UCSD-AML1 (cell line): ENCODE measurements at regions not wholly inside any gene's neighbourhood (a gene's known extent, or its start where the extent isn't known, plus 50 kb on each side); places are given as distances from the start of the nearest gene placed in this dataset.
"Not testable (repeated sequence)": the region's sequence is repeated elsewhere in the genome, so short reads cannot be mapped to it uniquely, and the experiment has no call there.

Experiments
- DNase-seq: peaks from one replicate; lab custom pipeline; 2025; ENCODE audit not compliant: unreplicated experiment; lab: John Stamatoyannopoulos, UW

DNA sequence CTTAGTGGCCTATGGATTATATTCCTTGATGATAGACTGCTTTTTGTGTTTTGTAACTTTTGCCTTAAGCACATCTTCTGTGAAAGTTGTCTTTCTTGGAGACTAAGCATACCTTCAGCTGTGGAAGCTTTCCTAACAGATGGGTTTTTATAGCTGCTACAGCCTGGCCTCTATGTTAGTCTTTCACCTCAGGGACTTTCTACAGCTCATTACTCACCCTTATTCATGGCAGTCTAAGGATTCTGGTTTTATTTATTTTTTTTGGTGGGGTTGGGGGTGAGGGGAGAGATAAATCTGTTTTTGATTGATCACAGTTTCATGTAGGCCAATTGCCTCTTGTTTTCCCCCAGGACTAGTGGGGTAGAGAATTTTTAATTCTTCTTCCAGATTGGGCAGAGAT lies 219.9 kb downstream of the DKK1 start:
- no peak for DNase-seq

DNA sequence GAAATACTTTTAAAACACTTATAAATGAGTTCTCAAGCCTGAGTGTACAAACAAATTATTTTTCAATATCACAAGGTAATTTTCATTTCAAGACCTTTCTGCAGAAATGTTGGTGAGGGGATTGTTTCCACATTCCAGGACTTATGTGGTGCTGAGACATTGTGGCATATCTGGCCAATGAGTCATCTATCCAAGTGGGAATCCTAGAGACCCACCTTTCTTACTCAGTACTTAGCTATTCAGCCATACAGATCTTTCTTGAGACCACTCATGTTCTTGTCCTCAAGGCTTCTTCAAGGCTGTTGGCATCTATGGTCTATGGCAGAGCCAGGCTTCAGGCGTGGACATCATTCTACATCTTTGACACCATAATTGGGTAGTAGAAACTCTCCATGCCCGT lies 225.4 kb downstream of the DKK1 start:
- no peak for DNase-seq

DNA sequence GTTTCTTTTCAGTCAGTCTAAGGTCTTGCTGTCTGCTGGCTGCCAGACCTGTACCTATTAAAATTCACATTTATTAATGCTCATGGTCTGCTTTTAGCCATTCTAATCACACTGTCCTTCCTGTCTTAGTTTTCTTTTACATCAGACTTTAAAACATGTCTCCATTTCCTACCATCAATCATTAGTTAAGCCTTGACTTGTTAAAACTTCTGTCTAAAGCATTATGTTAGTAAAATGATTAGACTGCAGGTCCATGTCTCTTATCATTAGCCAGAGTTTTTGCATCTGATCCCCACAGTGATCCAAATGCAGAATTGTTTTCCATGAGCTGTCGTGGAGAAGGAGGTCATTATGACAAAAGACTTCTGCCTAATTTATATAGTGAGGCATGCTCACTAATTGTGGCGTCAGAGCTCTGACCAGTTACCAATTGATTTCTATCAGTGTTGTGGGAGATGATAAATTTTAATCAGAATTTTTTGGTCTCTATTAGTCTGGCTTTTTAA lies 226.5 kb downstream of the DKK1 start:
- DNase-seq = no peak

DNA sequence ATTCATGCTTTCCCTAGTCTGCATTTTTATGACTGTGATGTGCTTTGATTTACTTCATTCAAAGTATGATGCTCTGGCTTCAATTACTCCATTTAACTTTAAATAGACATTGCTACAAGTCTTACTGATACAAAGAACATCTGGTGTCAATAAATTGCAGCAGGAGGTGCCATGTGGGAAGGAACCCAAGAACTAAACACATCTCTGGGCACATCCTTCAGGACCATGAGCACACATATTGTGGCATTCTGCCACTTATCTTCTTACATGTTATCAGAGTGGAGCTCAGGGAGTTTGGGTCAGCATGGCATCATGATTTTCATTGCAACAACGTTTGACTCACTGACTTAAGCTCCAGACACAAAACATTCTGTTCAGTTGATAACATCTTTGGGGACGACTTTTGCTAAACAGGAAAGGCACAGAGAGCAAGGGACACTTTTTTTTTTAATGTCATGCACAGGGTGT lies 227.0 kb downstream of the DKK1 start:
- DNase-seq = no peak

DNA sequence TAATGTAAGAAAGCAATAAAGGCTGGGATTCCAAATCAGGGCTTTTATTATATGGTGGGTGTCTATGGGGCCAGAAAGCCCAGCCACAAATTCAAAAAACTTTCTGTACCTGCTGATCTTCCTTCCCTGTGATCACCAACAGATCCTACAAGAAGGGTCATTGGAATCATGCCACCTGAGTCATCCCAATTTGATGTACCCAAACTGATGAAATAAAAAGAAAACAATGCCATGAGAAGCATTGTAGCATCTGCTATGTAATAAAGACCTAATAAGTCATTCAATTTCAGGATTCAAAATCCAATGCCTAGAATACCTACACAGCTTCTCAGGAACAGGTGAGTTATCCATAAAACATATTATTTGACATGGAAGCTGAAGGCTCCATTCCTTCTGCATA lies 228.8 kb downstream of the DKK1 start:
- DNase-seq = no peak

DNA sequence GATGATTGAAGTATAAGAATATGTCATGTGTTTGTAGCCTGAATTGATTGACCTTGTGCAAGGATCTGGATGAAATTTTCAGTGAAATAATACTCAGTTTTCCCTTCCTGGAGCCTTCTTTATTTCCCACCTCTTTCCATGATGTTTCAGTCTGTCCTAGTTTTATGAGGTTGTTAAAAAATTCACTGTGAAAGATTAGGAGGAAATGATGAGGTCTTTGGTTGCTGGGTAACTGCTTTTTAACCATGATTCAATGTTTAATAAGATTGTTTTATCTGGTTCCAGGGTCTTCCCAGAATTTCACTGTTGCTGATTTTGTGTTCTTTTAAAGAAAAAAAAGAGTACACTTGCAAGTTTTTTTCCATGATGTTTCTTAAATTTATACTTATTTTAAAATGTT lies 221.5 kb downstream of the MBL2 start:
- no peak for DNase-seq

DNA sequence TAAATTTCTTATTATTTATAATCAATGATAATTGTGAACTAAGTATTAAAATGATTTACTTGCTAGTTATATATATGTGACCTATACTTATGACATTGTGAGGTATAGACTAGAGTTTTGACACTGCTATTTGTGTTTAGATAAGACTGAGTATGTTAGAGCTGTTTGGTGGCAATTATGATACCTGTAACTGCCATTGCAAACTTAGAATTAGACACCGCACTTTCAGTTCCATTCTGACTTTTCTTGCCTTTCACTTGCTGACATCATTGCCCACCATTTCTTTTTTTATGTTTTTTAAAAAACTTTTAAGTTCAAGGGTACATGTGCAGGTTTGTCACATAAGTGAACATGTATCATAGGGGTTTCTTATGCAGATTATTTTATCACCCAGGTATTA lies 214.5 kb downstream of the MBL2 start:
- no peak for DNase-seq

DNA sequence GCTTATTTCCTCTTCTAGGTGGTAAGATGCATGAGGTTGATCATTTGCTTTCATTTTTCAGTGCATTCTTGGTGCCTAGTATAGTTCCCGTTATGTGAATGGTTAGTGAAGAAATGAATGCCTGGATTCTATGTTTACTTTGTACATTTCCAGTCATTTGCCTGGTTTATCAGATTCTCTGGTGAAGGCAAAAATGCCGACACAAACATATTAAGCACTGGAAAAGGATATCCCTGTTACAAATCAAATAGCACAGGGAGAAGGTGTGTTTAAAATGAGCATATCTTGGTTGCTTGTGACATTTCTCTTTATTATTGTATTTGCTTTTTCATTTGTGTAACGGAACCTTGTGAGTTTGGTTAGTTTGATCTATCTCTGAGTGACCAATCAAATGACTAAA lies 211.3 kb downstream of the MBL2 start:
- no peak for DNase-seq

DNA sequence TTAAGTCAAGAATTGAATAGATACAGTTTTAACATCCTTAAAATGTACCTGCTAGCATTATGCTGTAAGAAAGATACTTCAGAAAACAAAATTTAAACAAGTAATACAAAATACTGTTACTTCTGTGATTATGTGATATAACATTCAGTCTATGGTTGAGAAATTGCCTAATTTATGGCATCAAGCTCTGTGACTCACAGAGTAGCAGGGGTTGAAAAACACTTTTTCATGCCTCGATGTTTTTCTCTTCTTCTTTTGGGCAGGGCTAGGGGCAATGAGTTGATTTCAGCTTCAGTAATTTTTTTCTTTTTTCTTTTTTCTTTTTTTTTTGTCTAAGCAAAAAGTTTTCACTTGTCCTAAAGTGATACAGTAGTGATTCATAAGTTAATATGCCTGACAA lies 209.2 kb downstream of the MBL2 start:
- no peak for DNase-seq

DNA sequence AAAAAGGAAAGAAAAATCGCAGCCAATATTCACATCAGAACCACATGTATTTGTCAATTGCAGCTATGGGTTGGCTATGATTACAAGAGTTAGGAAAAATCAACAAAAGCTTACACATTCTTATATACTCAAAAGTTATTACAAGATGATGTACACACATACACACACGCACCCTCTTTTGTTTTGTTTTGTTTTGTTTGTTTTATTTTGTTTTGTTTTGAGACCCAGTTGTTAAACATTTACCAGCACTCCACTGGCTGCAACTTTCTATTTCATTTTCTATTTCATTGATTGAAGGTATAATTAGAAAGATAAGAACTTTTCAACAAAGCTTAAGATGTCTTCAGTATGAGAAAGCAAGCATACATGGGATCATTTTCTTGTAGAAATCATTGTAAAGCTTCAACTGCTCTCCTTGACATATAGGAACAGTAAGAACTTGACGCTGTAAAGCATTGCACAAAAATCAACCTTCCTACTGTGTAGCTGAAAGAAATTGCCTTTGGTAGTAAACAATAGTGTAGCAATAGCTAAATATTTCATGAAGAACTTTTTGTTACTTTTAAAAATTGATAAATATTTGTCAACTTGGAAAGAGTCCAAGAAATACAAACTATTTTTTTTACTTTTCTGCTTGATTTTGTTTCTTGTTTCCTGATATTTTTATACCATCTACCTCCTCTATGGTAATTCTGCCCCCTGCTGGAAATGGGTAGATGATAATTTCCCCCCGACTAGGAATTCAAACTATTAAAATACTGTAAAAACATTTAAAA lies 205.9 kb downstream of the MBL2 start:
- DNase-seq = no peak

DNA sequence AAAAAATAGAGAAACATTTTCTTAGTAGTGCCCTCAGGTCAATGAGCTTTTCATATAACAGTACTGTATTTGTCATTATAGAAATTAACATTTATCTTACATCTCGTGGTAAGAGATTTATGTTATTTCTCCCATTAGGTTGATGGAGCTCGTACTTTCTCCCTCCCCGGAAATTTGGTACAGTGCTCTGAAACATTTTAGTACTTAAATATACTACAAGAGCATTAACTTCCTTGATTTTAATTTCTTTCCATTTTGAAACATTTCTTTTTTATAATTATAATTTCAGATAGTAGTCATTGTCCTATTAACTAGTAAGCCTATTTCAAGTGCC lies 205.4 kb downstream of the MBL2 start:
- DNase-seq = no peak

DNA sequence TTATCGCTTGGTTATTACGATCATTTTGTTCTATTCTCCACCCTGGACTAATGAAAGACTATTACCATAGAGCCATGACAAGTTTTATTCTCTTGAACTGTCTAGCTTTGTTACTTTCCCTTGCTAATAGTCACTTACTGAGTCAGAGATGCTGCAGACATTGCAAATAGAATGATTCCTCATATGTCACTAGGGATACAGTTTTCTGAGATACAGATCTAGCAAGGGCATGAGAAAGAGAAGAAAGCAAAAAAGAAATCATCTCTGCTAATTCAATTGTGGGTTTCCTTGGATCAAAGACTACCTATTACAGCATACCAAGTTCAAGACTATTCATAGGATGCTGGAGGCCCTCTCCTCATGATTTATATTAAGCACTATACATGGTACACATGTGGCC lies 204.3 kb downstream of the MBL2 start:
- no peak for DNase-seq

DNA sequence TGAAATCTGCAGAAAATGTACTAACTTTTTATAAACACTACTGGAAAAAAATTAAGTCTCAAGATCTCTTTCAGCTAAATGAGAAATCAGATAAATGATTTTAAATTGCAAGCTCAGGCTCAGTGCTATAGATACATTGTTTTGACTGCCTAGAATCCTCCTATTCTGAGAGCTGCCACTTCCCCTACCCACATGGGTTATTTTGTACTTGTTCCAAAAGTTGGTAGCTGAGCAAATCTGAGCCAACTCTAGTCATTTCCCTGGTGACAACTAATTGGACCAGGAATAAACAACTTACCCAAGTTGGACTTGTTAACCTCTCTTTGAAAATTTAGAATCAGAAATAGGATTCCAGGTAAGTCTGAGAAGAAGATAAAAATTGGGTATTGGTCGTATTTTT lies 202.1 kb downstream of the MBL2 start:
- DNase-seq = no peak

DNA sequence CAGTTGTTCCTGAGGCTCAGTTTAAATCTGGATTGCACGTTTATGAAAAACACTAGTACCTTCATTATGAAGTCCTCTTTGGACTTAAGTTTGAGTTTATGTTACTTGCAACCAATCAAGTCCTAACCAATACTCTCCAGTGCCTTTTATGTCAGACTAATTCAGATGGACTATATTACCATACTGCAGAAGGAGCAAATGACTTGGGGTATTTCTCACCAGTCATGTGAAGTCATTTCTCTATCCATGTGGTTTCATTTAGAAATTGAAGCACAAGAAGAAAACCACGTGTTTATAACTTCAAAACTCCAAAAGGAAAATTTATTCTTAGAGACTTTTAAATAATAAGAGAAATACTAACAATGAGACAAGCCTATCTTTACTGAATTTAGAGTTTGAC lies 201.6 kb downstream of the MBL2 start:
- DNase-seq = no peak

DNA sequence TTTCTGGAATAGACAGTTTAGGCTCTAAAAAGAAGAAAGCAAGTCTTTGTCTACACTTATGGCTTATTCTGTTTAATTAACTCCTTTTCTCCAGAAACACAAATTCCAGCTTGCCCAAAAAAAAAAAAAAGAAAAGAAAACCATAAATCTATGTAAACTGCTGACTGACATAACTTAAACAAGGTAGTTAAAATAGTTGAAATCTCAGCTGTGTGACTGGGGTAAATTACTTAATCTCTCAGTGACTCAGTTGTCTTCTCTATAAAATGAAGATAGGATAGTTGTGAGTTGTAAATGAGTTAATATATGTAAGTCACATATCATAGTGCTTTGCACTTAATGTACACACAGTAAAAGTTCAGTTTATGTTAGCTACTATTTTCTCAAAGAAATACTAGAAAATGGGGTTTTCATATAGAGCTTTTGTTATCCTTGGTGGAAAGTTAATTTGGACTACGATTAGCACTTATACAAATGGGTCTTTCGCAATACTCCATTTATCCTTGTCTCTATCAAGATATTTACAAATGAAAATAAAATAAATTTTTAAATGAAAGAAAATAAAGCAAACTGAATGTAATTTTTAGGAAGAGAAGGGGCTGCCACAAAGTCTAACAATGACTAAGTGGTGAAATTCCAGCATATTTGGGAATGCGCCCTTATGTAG lies 200.9 kb downstream of the MBL2 start:
- no peak for DNase-seq

DNA sequence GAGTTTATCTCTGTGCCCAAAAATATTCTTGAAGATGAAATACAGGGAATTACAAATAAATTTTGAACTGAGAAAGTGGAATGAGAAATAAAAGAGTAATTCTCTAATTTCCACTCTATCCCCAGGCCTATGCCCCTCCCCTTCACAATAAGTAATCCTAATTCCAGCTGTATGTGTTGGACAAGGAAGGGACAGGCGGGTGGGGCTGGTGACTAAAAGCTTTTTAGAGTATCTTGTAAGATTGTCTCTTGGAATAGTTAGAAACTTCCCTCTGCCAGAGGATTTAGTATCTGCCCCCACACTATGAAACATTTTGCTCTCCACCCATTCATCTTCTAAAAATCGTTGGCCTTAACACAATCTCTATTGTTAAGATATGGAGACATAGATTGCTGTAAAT lies 199.2 kb downstream of the MBL2 start:
- no peak for DNase-seq

DNA sequence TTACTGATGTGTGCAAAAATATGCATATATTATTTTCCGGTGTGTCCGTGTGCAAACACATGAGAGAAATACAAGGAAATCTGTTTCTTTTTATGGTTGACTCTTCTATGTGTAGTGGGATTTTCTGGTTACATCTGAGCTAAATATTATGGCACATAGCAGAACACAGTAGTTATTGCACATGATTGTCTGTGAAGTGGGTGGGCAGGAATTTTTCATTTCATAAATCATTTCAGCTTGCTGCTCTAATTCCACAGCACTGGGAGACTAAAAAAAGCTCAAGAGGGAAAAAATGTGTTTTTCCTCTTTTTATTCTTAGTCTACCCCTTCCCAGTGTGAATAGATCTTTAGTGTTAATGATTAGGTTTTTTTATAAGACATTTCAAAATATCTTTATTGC lies 197.9 kb downstream of the MBL2 start:
- DNase-seq = no peak

DNA sequence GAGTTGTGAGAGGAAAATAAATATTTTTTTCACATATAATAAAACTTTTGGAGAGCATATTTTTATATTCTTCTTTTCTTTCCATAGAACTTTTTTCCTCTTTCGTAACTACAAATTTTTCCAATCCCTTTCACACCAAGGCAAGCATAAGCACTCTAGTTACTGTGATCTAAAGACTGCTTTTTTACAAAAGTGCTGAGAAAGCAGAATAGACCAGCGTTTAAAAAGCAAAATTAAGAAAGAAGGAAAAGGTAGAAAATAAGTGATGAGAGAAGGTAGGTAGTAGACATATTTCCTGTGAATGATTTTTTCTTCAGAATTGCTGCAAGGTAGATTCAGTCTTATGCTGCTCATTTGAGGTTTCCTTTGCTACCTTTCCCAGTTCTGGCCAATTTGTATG lies 195.5 kb downstream of the MBL2 start:
- DNase-seq = no peak

DNA sequence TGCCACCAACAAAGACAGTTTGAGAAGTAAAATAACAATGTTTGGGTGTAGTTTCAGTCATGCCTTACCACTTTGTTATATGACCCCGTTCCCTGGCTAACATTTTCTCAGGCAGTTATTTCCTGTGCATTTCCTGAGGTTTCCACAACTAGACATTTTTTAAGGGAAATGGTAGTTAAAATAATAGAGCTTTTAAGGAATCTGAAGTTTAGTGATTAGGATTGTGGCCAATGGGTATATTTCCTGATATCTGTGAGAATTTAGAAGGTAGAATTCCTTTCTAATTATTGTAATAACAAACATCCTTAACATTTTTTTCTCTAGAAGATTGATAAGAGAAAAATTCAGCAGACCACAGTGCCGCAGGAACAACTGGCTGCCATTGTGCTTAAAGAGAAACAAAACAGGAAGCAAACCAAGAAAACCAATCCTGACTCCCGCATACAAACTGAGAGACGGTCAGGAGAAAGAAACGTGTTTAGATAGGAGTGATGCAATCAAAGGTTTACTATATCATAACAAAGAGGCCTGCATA lies 193.6 kb downstream of the MBL2 start:
- no peak for DNase-seq

DNA sequence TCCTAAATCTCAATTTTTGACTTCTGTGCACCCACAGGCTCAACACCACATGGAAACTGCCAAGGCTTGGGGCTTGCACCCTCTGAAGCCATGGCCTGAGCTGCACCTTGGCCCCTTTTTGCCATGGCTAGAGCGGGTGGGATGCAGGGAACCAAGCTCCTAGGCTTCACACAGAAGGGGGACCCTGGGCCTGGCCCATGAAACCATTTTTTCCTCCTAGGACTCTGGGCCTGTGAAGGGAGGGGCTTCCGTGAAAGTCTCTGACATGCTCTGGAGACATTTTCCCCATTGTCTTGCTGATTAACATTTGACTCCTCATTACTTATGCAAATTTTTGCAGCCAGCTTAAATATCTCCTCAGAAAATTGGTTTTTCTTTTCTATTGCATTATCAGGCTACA lies 190.9 kb downstream of the MBL2 start:
- not testable (repeated sequence) for DNase-seq

DNA sequence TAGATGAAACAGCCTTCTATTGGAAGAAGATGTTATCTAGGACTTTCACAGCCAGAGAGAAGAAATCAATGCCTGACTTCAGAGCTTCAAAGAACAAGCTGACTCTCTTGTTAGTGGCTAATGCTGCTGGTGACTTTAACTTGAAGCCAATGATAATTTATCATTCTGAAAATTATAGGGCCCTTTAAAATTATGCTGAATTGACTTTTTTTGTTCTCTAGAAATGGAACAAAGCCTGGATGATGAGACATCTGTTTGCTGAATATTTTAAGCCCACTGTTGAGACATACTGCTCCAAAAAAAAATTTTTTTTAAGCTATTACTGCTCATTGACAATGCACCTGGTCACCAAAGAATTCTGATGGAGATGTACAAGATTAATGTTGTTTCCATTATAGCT lies 189.2 kb downstream of the MBL2 start:
- no peak for DNase-seq

DNA sequence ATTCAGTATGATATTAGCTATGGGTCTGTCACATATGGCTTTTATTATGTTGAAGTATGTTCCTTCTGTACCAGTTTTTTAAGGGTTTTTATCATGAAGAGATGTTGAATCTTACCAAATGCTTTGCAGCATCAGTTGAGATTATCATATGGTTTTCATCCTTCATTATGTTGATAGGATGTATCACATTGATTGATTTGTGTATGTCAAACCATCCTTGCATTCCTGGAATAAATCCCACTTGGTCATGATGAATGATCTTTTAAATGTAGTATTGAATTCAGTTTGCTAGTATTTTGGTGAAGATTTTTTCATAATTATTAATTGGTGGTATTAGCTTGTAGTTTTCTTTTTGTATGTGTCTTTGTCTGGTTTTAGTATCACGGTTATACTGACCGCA lies 185.9 kb downstream of the MBL2 start:
- no peak for DNase-seq
